NCI-H187 treated with DMSO at 0.1 percent for 48 hours (cell line): ENCODE measurements at regions not wholly inside any gene's neighbourhood (a gene's known extent, or its start where the extent isn't known, plus 50 kb on each side); places are given as distances from the start of the nearest gene placed in this dataset.

Experiments
- DNase-seq: peaks from one replicate; lab custom pipeline; 2025; lab: John Stamatoyannopoulos, UW

- DNase-seq, result no peak
These were observed 478.9 kb upstream of the NRP1 start for GRCh38 chr10:33813415-33813814.

GRCh38 chr10:33812586-33812985 is 478.1 kb upstream of the NRP1 start:
- no peak for DNase-seq

- DNase-seq, result no peak
These were observed 476.5 kb upstream of the NRP1 start for GRCh38 chr10:33810986-33811385.

- DNase-seq, result no peak
These were observed 475.3 kb upstream of the NRP1 start for GRCh38 chr10:33809732-33810131.

- DNase-seq, result no peak
These were observed 474.0 kb upstream of the NRP1 start for GRCh38 chr10:33808475-33808874.

- no peak for DNase-seq
These were observed 473.3 kb upstream of the NRP1 start for GRCh38 chr10:33807531-33808359.

- DNase-seq, result no peak
These were observed 471.4 kb upstream of the NRP1 start for GRCh38 chr10:33805831-33806230.

- DNase-seq, result no peak
These were observed 470.1 kb upstream of the NRP1 start for GRCh38 chr10:33804584-33804983.

- DNase-seq, result no peak
These were observed 468.8 kb upstream of the NRP1 start for GRCh38 chr10:33803248-33803647.

- DNase-seq, result no peak
These were observed 468.1 kb upstream of the NRP1 start for GRCh38 chr10:33802566-33802965.

GRCh38 chr10:33801705-33802104 is 467.2 kb upstream of the NRP1 start:
- no peak for DNase-seq

- DNase-seq, result no peak
These were observed 466.5 kb upstream of the NRP1 start for GRCh38 chr10:33800986-33801385.

- DNase-seq, result no peak
These were observed 466.1 kb upstream of the NRP1 start for GRCh38 chr10:33800545-33800944.

GRCh38 chr10:33799944-33800323 is 465.5 kb upstream of the NRP1 start:
- no peak for DNase-seq

- no peak for DNase-seq
These were observed 464.9 kb upstream of the NRP1 start for GRCh38 chr10:33799281-33799943.

GRCh38 chr10:33798754-33799153 is 464.3 kb upstream of the NRP1 start:
- DNase-seq, result no peak

- DNase-seq, result no peak
These were observed 462.2 kb upstream of the NRP1 start for GRCh38 chr10:33796680-33797079.

GRCh38 chr10:33795529-33795928 is 461.1 kb upstream of the NRP1 start:
- DNase-seq, result no peak

GRCh38 chr10:33794460-33794859 is 460.0 kb upstream of the NRP1 start:
- DNase-seq, result no peak

- no peak for DNase-seq
These were observed 459.3 kb upstream of the NRP1 start for GRCh38 chr10:33793793-33794192.

GRCh38 chr10:33791272-33791660 is 456.8 kb upstream of the NRP1 start:
- DNase-seq, result no peak

GRCh38 chr10:33790521-33791271 is 456.2 kb upstream of the NRP1 start:
- DNase-seq, result no peak

- DNase-seq, result no peak
These were observed 449.1 kb upstream of the NRP1 start for GRCh38 chr10:33783557-33783956.
